ENCODE measurements at regions not wholly inside any gene's neighbourhood (a gene's known extent, or its start where the extent isn't known, plus 50 kb on each side); places are given as distances from the start of the nearest gene placed in this dataset.
"Not testable (repeated sequence)": the region's sequence is repeated elsewhere in the genome, so short reads cannot be mapped to it uniquely, and the experiment has no call there.

DNA sequence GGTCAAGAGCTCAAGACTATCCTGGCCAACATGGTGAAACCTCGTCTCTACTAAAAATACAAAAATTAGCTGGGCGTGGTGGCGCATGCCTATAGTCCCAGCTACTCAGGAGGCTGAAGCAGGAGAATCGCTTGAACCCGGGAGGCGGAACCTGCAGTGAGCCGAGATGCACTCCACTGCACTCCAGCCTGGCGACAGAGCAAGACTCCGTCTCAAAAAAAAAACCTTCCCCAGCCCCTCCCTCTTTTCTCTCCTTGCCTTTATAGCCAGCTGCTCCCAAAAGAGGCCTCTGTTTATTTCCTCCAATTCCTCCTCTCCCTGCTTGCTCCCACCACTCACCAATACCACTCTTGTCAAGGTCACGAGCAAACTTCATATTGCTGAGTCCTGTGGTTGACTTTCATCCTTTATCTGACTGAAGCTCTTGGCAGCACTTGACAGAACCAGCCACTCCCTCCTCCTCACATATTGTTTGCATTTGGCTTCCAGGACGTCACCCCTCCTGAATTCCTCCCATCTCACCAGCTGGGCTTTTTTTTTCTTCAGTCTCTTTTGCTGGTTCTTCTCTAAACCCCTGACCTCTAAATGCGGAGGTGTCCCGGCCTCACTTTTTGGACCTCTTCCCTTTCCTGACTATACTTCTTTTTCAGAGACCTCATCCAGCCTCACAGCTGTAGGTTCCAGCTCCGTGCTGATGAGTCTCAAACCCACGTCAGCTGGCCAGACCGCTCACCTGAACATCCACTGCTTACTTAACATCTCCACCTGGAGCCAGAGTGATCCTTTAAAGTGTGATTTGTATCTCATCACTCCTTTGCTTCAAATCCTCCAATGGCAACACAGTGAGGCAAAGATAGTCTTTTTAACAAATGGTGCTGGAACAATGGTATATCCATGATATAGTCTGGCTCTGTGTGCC lies 84.6 kb upstream of the CAB39 start:
- peaks cover 12% of the 10 kb centered on the region for H3K4me1 Mint-ChIP-seq
- DNase-seq (ENCODE audit: low spot score in 2 of 2, unreplicated experiment in 2 of 2), result no peak
- H3K36me3 Mint-ChIP-seq, result no peaks in the 10 kb centered on the region
- no peak overlapping the region for H3K4me3 Mint-ChIP-seq
- H3K27ac Mint-ChIP-seq, result peak overlapping the region; percentile 61
- TF ChIP-seq, protein P1, sequence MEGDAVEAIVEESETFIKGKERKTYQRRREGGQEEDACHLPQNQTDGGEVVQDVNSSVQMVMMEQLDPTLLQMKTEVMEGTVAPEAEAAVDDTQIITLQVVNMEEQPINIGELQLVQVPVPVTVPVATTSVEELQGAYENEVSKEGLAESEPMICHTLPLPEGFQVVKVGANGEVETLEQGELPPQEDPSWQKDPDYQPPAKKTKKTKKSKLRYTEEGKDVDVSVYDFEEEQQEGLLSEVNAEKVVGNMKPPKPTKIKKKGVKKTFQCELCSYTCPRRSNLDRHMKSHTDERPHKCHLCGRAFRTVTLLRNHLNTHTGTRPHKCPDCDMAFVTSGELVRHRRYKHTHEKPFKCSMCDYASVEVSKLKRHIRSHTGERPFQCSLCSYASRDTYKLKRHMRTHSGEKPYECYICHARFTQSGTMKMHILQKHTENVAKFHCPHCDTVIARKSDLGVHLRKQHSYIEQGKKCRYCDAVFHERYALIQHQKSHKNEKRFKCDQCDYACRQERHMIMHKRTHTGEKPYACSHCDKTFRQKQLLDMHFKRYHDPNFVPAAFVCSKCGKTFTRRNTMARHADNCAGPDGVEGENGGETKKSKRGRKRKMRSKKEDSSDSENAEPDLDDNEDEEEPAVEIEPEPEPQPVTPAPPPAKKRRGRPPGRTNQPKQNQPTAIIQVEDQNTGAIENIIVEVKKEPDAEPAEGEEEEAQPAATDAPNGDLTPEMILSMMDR (IDR thresholded peaks at IDR 0.05; ENCODE audit: unreplicated experiment), result no peak
- H3K27me3 Mint-ChIP-seq (ENCODE audit: low read depth), result peaks cover 3% of the 10 kb centered on the region
- peaks cover 4% of the 10 kb centered on the region for H3K9me3 Mint-ChIP-seq

DNA sequence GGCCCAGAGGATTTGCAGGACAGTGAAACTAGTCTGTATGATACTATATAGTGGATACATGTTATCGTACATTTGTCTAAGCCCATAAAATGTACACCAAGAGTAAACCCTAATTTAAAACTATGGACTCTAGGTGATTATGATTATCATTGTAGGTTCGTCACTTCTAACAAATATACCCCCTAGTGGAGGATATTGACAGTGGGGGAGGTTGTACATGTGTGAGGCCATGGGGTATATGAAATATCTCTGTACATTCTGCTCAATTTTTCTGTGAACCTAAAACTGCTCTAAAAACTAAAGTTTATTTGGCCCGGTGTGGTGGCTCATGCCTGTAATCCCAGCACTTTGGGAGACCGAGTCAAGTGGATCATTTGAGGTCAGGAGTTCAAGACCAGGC lies 81.2 kb upstream of the CAB39 start:
- TF ChIP-seq, protein P1 (IDR thresholded peaks at IDR 0.05; ENCODE audit: unreplicated experiment), result no peak
- no peak for DNase-seq (ENCODE audit: low spot score in 2 of 2, unreplicated experiment in 2 of 2)
- Mint-ChIP-seq H3K27me3 (ENCODE audit: low read depth) (no peaks in the 10 kb centered on the region), H3K36me3 (no peaks in the 10 kb centered on the region), H3K4me1 (peaks cover 12% of the 10 kb centered on the region), H3K4me3 (no peak overlapping the region), H3K27ac (no peak overlapping the region), H3K9me3 (no peaks in the 10 kb centered on the region)

DNA sequence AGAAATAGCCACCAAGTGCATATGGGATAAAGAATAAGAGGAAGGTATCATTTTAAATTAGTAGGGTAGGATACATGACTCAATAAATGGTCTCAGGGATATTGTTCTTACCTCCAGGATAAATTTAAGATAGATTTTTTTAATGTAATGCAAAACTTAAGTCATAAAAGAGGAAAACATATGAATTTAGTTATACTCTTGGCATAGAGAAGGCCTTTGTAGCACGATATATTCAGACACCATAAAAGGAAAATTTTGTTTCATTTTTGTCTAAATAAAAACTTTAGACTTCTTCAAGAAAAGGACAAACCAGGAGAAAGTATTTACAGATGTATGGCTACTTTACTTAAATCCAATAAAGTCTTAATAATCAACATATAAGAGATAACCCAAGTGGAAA lies 78.5 kb upstream of the CAB39 start:
- H3K27me3 Mint-ChIP-seq (ENCODE audit: low read depth), result no peaks in the 10 kb centered on the region
- no peaks in the 10 kb centered on the region for H3K4me1 Mint-ChIP-seq
- H3K4me3 Mint-ChIP-seq, result no peak overlapping the region
- H3K9me3 Mint-ChIP-seq, result no peaks in the 10 kb centered on the region
- DNase-seq (ENCODE audit: low spot score in 2 of 2, unreplicated experiment in 2 of 2), result no peak
- H3K27ac Mint-ChIP-seq, result no peak overlapping the region
- TF ChIP-seq, protein P1 (IDR thresholded peaks at IDR 0.05; ENCODE audit: unreplicated experiment), result no peak
- no peaks in the 10 kb centered on the region for H3K36me3 Mint-ChIP-seq

DNA sequence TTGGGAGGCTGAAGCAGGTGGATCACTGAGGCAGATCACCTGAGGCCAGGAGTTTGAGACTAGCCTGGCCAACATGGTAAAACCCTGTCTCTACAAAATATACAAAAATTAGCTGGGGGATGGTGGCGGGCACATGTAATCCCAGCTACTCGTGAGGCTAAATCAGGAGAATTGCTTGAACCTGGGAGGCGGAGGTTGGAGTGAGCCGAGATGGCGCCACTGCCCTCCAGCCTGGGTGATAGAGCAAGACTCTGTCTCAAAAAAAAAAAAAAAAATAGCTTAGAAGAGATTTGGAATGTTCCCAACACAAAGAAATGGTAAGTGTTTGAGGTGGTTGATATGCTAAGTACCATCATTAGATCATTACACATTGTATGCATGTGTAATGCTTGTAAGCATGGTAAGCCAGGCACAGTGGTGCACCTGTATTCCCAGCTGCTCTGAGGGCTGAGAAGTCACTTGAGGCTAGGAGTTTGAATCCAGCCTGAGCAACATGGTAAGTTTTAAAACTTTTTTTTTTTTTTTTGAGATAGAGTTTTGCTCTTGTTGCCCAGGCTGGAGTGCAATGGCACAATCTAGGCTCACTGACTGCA lies 77.8 kb upstream of the CAB39 start:
- not testable (repeated sequence) for H3K4me3 Mint-ChIP-seq; H3K4me1 Mint-ChIP-seq; DNase-seq (ENCODE audit: low spot score in 2 of 2, unreplicated experiment in 2 of 2); H3K9me3 Mint-ChIP-seq; H3K27me3 Mint-ChIP-seq (ENCODE audit: low read depth); H3K27ac Mint-ChIP-seq; H3K36me3 Mint-ChIP-seq

DNA sequence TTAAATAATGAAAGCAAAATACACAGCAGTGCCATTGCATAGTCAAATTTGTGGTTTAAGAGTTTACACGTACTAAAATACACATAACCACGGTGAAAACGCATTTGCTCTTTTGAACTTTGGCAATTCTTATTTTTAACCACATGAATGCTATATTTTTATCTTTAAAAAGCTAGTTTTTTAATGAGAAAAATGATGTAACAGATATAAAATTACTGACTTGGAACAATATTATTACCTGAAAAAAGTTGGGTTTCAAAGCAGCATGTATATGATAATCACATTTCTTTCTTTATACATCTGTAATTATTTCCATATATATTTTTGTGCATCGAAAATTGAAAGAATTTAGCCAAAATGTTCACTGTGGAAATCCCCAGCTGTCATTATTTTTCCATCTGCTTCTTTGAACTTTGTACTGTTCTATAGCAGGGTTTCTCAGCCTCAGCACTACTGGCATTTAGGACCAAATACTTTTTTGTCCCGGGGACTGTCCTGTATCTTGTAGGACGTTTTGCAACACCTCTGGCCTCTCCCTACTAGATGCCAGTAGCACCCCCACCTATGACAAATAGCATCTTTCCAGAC lies 75.9 kb upstream of the CAB39 start:
- Mint-ChIP-seq H3K27me3 (ENCODE audit: low read depth) (no peaks in the 10 kb centered on the region), H3K4me1 (no peaks in the 10 kb centered on the region), H3K4me3 (no peak overlapping the region), H3K27ac (no peak overlapping the region), H3K36me3 (no peaks in the 10 kb centered on the region), H3K9me3 (no peaks in the 10 kb centered on the region)
- TF ChIP-seq, protein P1 (IDR thresholded peaks at IDR 0.05; ENCODE audit: unreplicated experiment), result no peak
- no peak for DNase-seq (ENCODE audit: low spot score in 2 of 2, unreplicated experiment in 2 of 2)

DNA sequence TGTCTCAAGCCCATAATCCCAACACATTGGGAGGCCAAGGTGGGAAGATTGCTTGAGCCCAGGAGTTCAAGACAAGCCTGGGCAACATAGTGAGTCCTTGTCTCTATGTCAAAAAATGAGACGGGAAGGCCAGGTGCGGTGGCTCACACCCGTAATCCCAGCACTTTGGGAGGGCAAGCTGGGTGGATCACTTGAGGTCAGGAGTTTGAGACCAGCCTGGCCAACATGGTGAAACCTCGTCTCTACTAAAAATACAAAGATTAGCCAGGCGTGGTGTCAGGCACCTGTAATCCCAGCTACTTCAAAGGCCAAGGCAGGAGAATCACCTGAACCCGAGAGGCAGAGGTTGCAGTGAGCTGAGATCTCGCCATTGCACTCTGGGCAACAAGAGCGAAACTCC lies 75.2 kb upstream of the CAB39 start:
- H3K4me3 Mint-ChIP-seq; H3K9me3 Mint-ChIP-seq; DNase-seq (ENCODE audit: low spot score in 2 of 2, unreplicated experiment in 2 of 2); H3K27ac Mint-ChIP-seq; H3K27me3 Mint-ChIP-seq (ENCODE audit: low read depth); H3K4me1 Mint-ChIP-seq; H3K36me3 Mint-ChIP-seq: not testable (repeated sequence)

Data from mesothelial cell of epicardium (in vitro differentiated cells).